Naive B cell (primary cell): ENCODE measurements at regions not wholly inside any gene's neighbourhood (a gene's known extent, or its start where the extent isn't known, plus 50 kb on each side); places are given as distances from the start of the nearest gene placed in this dataset.

Source experiments
- ATAC-seq, 2 donors: fragments of 150-1000 bp; cut with Tn5 transposase; 2 replicates each; pipeline ENCODE4 v1.10.0; 2021; ENCODE audit warnings: low read depth in 2 of 2, mild to moderate bottlenecking in 2 of 2, moderate library complexity in 2 of 2
- DNase-seq: peaks from one replicate; pipeline ENCODE4 v3.0.0; 2022
- H3K27ac Mint-ChIP-seq, 6 donors: one replicate each; pipeline ENCODE4 v1.8.0; 2020 to 2022; ENCODE audit warnings: mild to moderate bottlenecking in 6 of 6, mixed read lengths in 6 of 6, moderate library complexity in 5 of 6, inconsistent platforms in 2 of 6
- H3K27me3 Mint-ChIP-seq, 3 donors: one replicate each; pipeline ENCODE4 v1.8.0; 2021 to 2022; ENCODE audit warnings: mixed read lengths in 3 of 3, mild to moderate bottlenecking in 1 of 3
- H3K36me3 Mint-ChIP-seq, 2 donors: one replicate each; pipeline ENCODE4 v1.8.0; 2020 to 2022; ENCODE audit warnings: mixed read lengths in 2 of 2, inconsistent platforms in 1 of 2, mild to moderate bottlenecking in 1 of 2
- H3K4me1 Mint-ChIP-seq, 3 donors: one replicate each; pipeline ENCODE4 v1.8.0; 2020 to 2022; ENCODE audit warnings: mixed read lengths in 3 of 3, inconsistent platforms in 1 of 3, mild to moderate bottlenecking in 1 of 3, moderate library complexity in 1 of 3
- H3K4me3 Mint-ChIP-seq, 8 donors: one replicate each; pipeline ENCODE4 v1.8.0; 2020 to 2022; ENCODE audit warnings: mild to moderate bottlenecking in 8 of 8, mixed read lengths in 8 of 8, moderate library complexity in 8 of 8, inconsistent platforms in 2 of 8
- H3K9me3 Mint-ChIP-seq, 7 donors: one replicate each; pipeline ENCODE4 v1.8.0; 2020 to 2022; ENCODE audit warnings: mixed read lengths in 7 of 7, mild to moderate bottlenecking in 5 of 7, inconsistent platforms in 2 of 7, moderate library complexity in 1 of 7

GRCh38 chr20:50314678-50315335, 124.2 kb downstream of the CEBPB start:
- Mint-ChIP-seq H3K36me3 (no peaks in the 10 kb centered on the region), H3K27ac (peak overlapping the region in 1 of 6 donors; percentile 39), H3K4me3 (no peak overlapping the region), H3K27me3 (peaks cover 16 to 61% (median 41%) of the 10 kb centered on the region in 3 donors), H3K4me1 (no peaks in the 10 kb centered on the region), H3K9me3 (peaks cover 0 to 4% (median 0%) of the 10 kb centered on the region in 7 donors)
- ATAC-seq (no peak), DNase-seq (no peak)

- ATAC-seq: no peak
- H3K36me3 Mint-ChIP-seq: no peaks in the 10 kb centered on the region
- no peak overlapping the region for H3K4me3 Mint-ChIP-seq
- H3K27me3 Mint-ChIP-seq: peaks cover 16 to 69% (median 47%) of the 10 kb centered on the region in 3 donors
- no peaks in the 10 kb centered on the region for H3K4me1 Mint-ChIP-seq
- H3K27ac Mint-ChIP-seq: no peak overlapping the region
- peaks cover 0 to 4% (median 0%) of the 10 kb centered on the region in 7 donors for H3K9me3 Mint-ChIP-seq
- DNase-seq: no peak
Measured at GRCh38 chr20:50315586-50316551, 125.2 kb downstream of the CEBPB start.

- Mint-ChIP-seq H3K4me1 (no peaks in the 10 kb centered on the region), H3K9me3 (peaks cover 0 to 4% (median 0%) of the 10 kb centered on the region in 7 donors), H3K4me3 (no peak overlapping the region), H3K36me3 (no peaks in the 10 kb centered on the region), H3K27me3 (peaks cover 16 to 73% (median 55%) of the 10 kb centered on the region in 3 donors), H3K27ac (no peak overlapping the region)
- ATAC-seq (no peak), DNase-seq (no peak)
Measured at GRCh38 chr20:50317116-50317515, 126.5 kb downstream of the CEBPB start.

- no peak overlapping the region for H3K27ac Mint-ChIP-seq
- no peaks in the 10 kb centered on the region for H3K4me1 Mint-ChIP-seq
Measured at GRCh38 chr20:50317609-50318008, 127.0 kb downstream of the CEBPB start.

GRCh38 chr20:50318710-50319109, 128.1 kb downstream of the CEBPB start:
- Mint-ChIP-seq H3K36me3 (no peaks in the 10 kb centered on the region), H3K4me1 (no peaks in the 10 kb centered on the region), H3K27ac (no peak overlapping the region), H3K27me3 (peaks cover 21 to 70% (median 50%) of the 10 kb centered on the region in 3 donors), H3K9me3 (peaks cover 0 to 4% (median 0%) of the 10 kb centered on the region in 7 donors), H3K4me3 (no peak overlapping the region)
- DNase-seq (no peak), ATAC-seq (no peak)

More at GRCh38 chr20:50317609-50318008, 127.0 kb downstream of the CEBPB start:
- Mint-ChIP-seq H3K36me3 (no peaks in the 10 kb centered on the region), H3K4me3 (no peak overlapping the region), H3K9me3 (peaks cover 0 to 4% (median 2%) of the 10 kb centered on the region in 7 donors), H3K27me3 (peaks cover 18 to 74% (median 58%) of the 10 kb centered on the region in 3 donors)
- ATAC-seq: no peak
- DNase-seq: no peak

- Mint-ChIP-seq H3K27ac (peak overlapping the region in 1 of 6 donors; percentile 66), H3K36me3 (no peaks in the 10 kb centered on the region), H3K4me3 (no peak overlapping the region), H3K4me1 (no peaks in the 10 kb centered on the region), H3K27me3 (peaks cover 21 to 61% (median 49%) of the 10 kb centered on the region in 3 donors), H3K9me3 (peaks cover 0 to 13% (median 5%) of the 10 kb centered on the region in 7 donors)
- no peak for ATAC-seq
- DNase-seq: no peak
Measured at GRCh38 chr20:50320005-50320900, 129.6 kb downstream of the CEBPB start.

GRCh38 chr20:50320901-50321796, 130.5 kb downstream of the CEBPB start:
- Mint-ChIP-seq H3K4me3 (no peak overlapping the region), H3K4me1 (no peaks in the 10 kb centered on the region), H3K27ac (peak overlapping the region in 1 of 6 donors; percentile 50), H3K36me3 (no peaks in the 10 kb centered on the region), H3K9me3 (peaks cover 0 to 17% (median 7%) of the 10 kb centered on the region in 7 donors), H3K27me3 (peaks cover 16 to 61% (median 44%) of the 10 kb centered on the region in 3 donors)
- no peak for ATAC-seq
- DNase-seq: no peak

- Mint-ChIP-seq H3K9me3 (peaks cover 0 to 17% (median 7%) of the 10 kb centered on the region in 7 donors), H3K27me3 (peaks cover 15 to 53% (median 37%) of the 10 kb centered on the region in 3 donors), H3K36me3 (no peaks in the 10 kb centered on the region), H3K4me1 (no peaks in the 10 kb centered on the region), H3K27ac (no peak overlapping the region), H3K4me3 (no peak overlapping the region)
- ATAC-seq (no peak), DNase-seq (no peak)
Measured at GRCh38 chr20:50321797-50322480, 131.3 kb downstream of the CEBPB start.

GRCh38 chr20:50322703-50323131, 132.1 kb downstream of the CEBPB start:
- H3K4me3 Mint-ChIP-seq: no peak overlapping the region
- no peaks in the 10 kb centered on the region for H3K4me1 Mint-ChIP-seq
- H3K27me3 Mint-ChIP-seq: peaks cover 16 to 45% (median 32%) of the 10 kb centered on the region in 3 donors
- DNase-seq: no peak
- no peak for ATAC-seq
- H3K9me3 Mint-ChIP-seq: peaks cover 0 to 17% (median 7%) of the 10 kb centered on the region in 7 donors
- no peaks in the 10 kb centered on the region for H3K36me3 Mint-ChIP-seq
- H3K27ac Mint-ChIP-seq: no peak overlapping the region

- Mint-ChIP-seq H3K27ac (no peak overlapping the region), H3K4me3 (no peak overlapping the region), H3K9me3 (peaks cover 0 to 17% (median 7%) of the 10 kb centered on the region in 7 donors), H3K27me3 (peaks cover 20 to 40% (median 32%) of the 10 kb centered on the region in 3 donors), H3K4me1 (no peaks in the 10 kb centered on the region), H3K36me3 (no peaks in the 10 kb centered on the region)
- ATAC-seq (no peak), DNase-seq (no peak)
Measured at GRCh38 chr20:50323209-50323608, 132.6 kb downstream of the CEBPB start.

- Mint-ChIP-seq H3K27me3 (peaks cover 21 to 35% (median 29%) of the 10 kb centered on the region in 3 donors), H3K4me1 (no peaks in the 10 kb centered on the region), H3K27ac (peak overlapping the region in 1 of 6 donors; percentile 8), H3K9me3 (peaks cover 0 to 17% (median 7%) of the 10 kb centered on the region in 7 donors), H3K4me3 (peak overlapping the region in 1 of 8 donors; percentile 56), H3K36me3 (no peaks in the 10 kb centered on the region)
- ATAC-seq: no peak
- DNase-seq: no peak
Measured at GRCh38 chr20:50323777-50324775, 133.4 kb downstream of the CEBPB start.
